AG04449 (cell line): ENCODE measurements at regions not wholly inside any gene's neighbourhood (a gene's known extent, or its start where the extent isn't known, plus 50 kb on each side); places are given as distances from the start of the nearest gene placed in this dataset.

Experiments
- CTCF ChIA-PET: fragments of 350-600 bp; formaldehyde crosslinking; extraction: SDS; loops from one replicate; lab custom pipeline; 2021; ENCODE audit warnings: antibody characterized with exemption; lab: Yijun Ruan, JAX
- POLR2A ChIA-PET: fragments of 400-600, 350-600 bp; formaldehyde crosslinking; extraction: SDS; loops from one replicate; lab custom pipeline; 2020; ENCODE audit warnings: antibody characterized with exemption, inconsistent platforms; lab: Yijun Ruan, JAX
- DNase-seq: peaks from one replicate; pipeline ENCODE4 v3.0.0-alpha.2; 2010; ENCODE audit warnings: low read depth, low spot score
- H3K4me3 ChIP-seq: 2 replicates; pipeline ENCODE4 v1.5.1; 2011; ENCODE audit warnings: low read depth, mild to moderate bottlenecking, control low read depth, low read length
- CTCF ChIP-seq: IDR thresholded peaks from one replicate; pipeline ENCODE4 v1.5.1; 2011; ENCODE audit warnings: mild to moderate bottlenecking, moderate library complexity, low read length, control low read depth, inconsistent platforms; ENCODE audit not compliant: insufficient read depth; ENCODE audit errors: missing control alignments

- no peak for TF ChIP-seq CTCF
- POLR2A ChIA-PET = no interaction called here
- CTCF ChIA-PET = interaction anchor here (2.6 kb wide), 1 partner anchor 186 kb away, joined by 36 read pairs; no protein-coding TSS in a partner anchor
- no peak for DNase-seq
- no peak overlapping the region for H3K4me3 ChIP-seq
Measured at GRCh38 chr3:104275199-104275598, 1091.5 kb upstream of the ALCAM start.

- TF ChIP-seq CTCF = no peak
- CTCF ChIA-PET = interaction anchor here (0.6 to 1.4 kb wide), 2 partner anchors 9 to 182 kb away, joined by 3 to 5 read pairs; no protein-coding TSS in a partner anchor
- peak; percentile 28 for DNase-seq
- peak overlapping the region; percentile 16; the same call in 1 of the 2 replicates for H3K4me3 ChIP-seq
- POLR2A ChIA-PET = no interaction called here
Measured at GRCh38 chr3:104279617-104280016, 1087.1 kb upstream of the ALCAM start.

GRCh38 chr3:104281713-104282112, 1085.0 kb upstream of the ALCAM start:
- TF ChIP-seq CTCF = no peak
- no peak for DNase-seq
- ChIA-PET POLR2A (no interaction called here), CTCF (interaction anchor here (1.4 kb wide), 1 partner anchor 10 kb away, joined by 3 read pairs; no protein-coding TSS in a partner anchor)
- H3K4me3 ChIP-seq = no peak overlapping the region

GRCh38 chr3:104286645-104287044, 1080.1 kb upstream of the ALCAM start:
- POLR2A ChIA-PET = no interaction called here
- no peak for TF ChIP-seq CTCF
- no peak for DNase-seq
- CTCF ChIA-PET = interaction anchor here (1.0 kb wide), 1 partner anchor 14 kb away, joined by 4 read pairs; no protein-coding TSS in a partner anchor
- no peak overlapping the region for H3K4me3 ChIP-seq

GRCh38 chr3:104291437-104291851, 1075.3 kb upstream of the ALCAM start:
- no peak for DNase-seq
- POLR2A ChIA-PET = no interaction called here
- CTCF ChIA-PET = interaction anchor here (0.6 to 0.8 kb wide), 2 partner anchors 103 to 170 kb away, joined by 3 read pairs; no protein-coding TSS in a partner anchor
- peak overlapping the region; percentile 1 for H3K4me3 ChIP-seq
- TF ChIP-seq CTCF = no peak

GRCh38 chr3:104291878-104292277, 1074.8 kb upstream of the ALCAM start:
- TF ChIP-seq CTCF = no peak
- no peak overlapping the region for H3K4me3 ChIP-seq

More at GRCh38 chr3:104291878-104292277, 1074.8 kb upstream of the ALCAM start:
- DNase-seq = no peak
- ChIA-PET CTCF (interaction anchor here (0.6 kb wide), 1 partner anchor 102 kb away, joined by 3 read pairs; no protein-coding TSS in a partner anchor), POLR2A (no interaction called here)
